ENCODE measurements at regions not wholly inside any gene's neighbourhood (a gene's known extent, or its start where the extent isn't known, plus 50 kb on each side); places are given as distances from the start of the nearest gene placed in this dataset.
A peak's percentile ranks its signal among the peaks of the same experiment; 100 is the strongest.
"Not testable (repeated sequence)": the region's sequence is repeated elsewhere in the genome, so short reads cannot be mapped to it uniquely, and the experiment has no call there.

- no peaks in the 10 kb centered on the region for H3K27me3 Mint-ChIP-seq
- H3K4me3 Mint-ChIP-seq, result no peak overlapping the region
- ATAC-seq, result no peak
- no peaks in the 10 kb centered on the region for H3K4me1 Mint-ChIP-seq
- peaks cover 0 to 7% of the 10 kb centered on the region in 2 donors for H3K9me3 Mint-ChIP-seq
- DNase-seq, result no peak
- no peak overlapping the region for H3K27ac Mint-ChIP-seq
Observed at GRCh38 chr2:223283329-223283728, 231.3 kb downstream of the KCNE4 start.

DNA sequence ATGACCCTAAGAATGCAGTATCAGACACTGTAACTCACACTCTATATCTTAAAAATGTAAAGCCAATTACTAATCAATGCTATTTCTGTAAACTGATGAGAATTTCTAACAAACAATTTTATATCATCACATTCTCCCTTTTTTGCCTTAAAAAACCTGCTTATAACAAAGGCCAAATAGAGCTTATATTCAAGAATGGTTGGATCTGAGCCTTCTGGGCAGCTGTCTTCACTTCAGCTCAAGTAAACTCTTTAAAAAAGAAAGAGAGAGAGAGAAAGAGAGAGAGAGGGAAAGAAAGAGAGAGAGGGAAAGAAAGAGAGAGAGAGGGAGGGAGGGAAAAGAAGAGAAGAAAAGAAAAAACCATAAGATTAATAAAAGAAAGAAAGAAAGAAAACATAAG is 231.8 kb downstream of the KCNE4 start:
- H3K9me3 Mint-ChIP-seq, result peaks cover 0 to 7% of the 10 kb centered on the region in 2 donors
- H3K27me3 Mint-ChIP-seq, result no peaks in the 10 kb centered on the region

GRCh38 chr2:223285370-223286265 is 233.6 kb downstream of the KCNE4 start:
- H3K4me3 Mint-ChIP-seq, result no peak overlapping the region
- H3K27me3 Mint-ChIP-seq, result no peaks in the 10 kb centered on the region
- H3K27ac Mint-ChIP-seq, result no peak overlapping the region
- no peaks in the 10 kb centered on the region for H3K4me1 Mint-ChIP-seq
- peak; percentile 35 for ATAC-seq
- peaks cover 0 to 7% of the 10 kb centered on the region in 2 donors for H3K9me3 Mint-ChIP-seq
- DNase-seq, result no peak

More for the DNA sequence above, 231.8 kb downstream of the KCNE4 start:
- DNase-seq, result no peak
- Mint-ChIP-seq H3K27ac (no peak overlapping the region), H3K4me1 (no peaks in the 10 kb centered on the region), H3K4me3 (no peak overlapping the region)
- no peak for ATAC-seq

DNA sequence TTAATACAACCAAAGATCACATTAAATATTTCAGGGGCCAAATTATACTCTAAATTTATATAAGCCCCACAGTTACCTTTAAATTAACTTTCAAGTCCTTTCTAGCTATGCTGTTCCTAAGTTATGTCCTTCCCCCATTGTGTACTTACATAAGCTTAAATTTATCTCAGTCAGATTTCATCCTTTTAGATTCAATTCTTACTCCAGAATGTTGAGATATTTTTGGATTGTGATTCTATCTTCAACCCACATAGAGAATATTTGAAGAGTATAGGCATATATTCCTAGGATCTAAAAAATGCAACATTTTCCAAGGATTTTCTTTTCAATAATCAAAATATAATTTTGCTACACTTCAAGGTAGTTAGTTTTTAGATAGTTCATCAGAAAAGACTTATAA is 242.8 kb downstream of the KCNE4 start:
- Mint-ChIP-seq H3K27me3 (no peaks in the 10 kb centered on the region), H3K4me3 (no peak overlapping the region), H3K4me1 (no peaks in the 10 kb centered on the region), H3K9me3 (peaks cover 0 to 4% of the 10 kb centered on the region in 2 donors), H3K27ac (peak overlapping the region in 1 of 2 donors; percentile 9)
- no peak for ATAC-seq
- DNase-seq, result no peak

DNA sequence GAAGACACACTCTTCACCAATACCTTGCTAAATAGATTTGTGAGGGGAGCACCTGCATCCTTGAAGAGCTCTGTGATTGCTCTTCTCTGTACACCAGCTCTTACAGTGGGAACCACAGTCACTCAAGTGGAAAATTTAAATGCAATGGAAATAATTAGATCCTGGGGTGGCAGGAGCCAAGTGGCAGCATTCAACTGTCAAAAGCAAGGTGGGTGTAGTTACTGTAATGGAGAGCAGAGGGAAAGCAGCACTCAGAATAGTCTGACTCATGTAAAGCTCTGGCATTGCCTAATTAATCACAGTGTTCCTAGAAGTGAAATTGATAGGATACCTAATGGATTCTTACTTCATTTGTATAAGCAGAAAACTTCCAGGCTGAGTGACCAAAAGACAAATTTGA is 245.8 kb downstream of the KCNE4 start:
- Mint-ChIP-seq H3K9me3 (peaks cover 0 to 3% of the 10 kb centered on the region in 2 donors), H3K27ac (no peak overlapping the region), H3K27me3 (no peaks in the 10 kb centered on the region), H3K4me3 (no peak overlapping the region), H3K4me1 (no peaks in the 10 kb centered on the region)
- ATAC-seq (no peak), DNase-seq (no peak)

- not testable (repeated sequence) for H3K9me3 Mint-ChIP-seq, H3K27me3 Mint-ChIP-seq, H3K4me1 Mint-ChIP-seq, H3K27ac Mint-ChIP-seq, ATAC-seq, DNase-seq, H3K4me3 Mint-ChIP-seq
Observed at GRCh38 chr2:223298329-223298728, 246.3 kb downstream of the KCNE4 start.

GRCh38 chr2:223300326-223300725 is 248.3 kb downstream of the KCNE4 start:
- no peaks in the 10 kb centered on the region for H3K9me3 Mint-ChIP-seq
- no peaks in the 10 kb centered on the region for H3K4me1 Mint-ChIP-seq
- H3K27me3 Mint-ChIP-seq, result no peaks in the 10 kb centered on the region
- no peak overlapping the region for H3K27ac Mint-ChIP-seq
- no peak for ATAC-seq
- H3K4me3 Mint-ChIP-seq, result no peak overlapping the region
- no peak for DNase-seq

GRCh38 chr2:223306371-223306770 is 254.4 kb downstream of the KCNE4 start:
- ATAC-seq (no peak), DNase-seq (no peak)
- Mint-ChIP-seq H3K4me3 (no peak overlapping the region), H3K9me3 (peaks cover 0 to 5% of the 10 kb centered on the region in 2 donors), H3K4me1 (no peaks in the 10 kb centered on the region), H3K27me3 (no peaks in the 10 kb centered on the region), H3K27ac (no peak overlapping the region)

GRCh38 chr2:223311889-223312680 is 260.1 kb downstream of the KCNE4 start:
- ATAC-seq, result no peak
- no peak for DNase-seq
- Mint-ChIP-seq H3K9me3 (no peaks in the 10 kb centered on the region), H3K4me3 (no peak overlapping the region), H3K4me1 (no peaks in the 10 kb centered on the region), H3K27me3 (no peaks in the 10 kb centered on the region), H3K27ac (no peak overlapping the region)

DNA sequence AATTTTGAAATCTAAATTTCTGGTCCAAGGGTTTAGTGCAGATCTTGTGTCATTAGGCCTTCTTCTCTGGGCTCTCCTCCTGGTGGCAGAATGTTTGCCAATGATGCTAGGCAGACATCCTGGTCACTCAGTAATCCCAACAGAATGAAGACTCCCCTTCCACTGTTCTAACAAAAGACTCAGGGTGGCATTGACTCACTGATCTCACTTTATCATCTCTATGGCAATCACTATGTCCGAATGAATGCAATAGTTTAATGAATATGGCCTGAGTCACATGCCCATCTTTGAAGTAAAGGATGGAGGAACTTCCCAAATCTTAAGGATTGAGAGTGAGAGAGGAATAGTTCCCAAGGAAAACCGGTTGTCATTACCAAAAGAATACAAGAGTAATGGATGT is 261.1 kb downstream of the KCNE4 start:
- no peak for ATAC-seq
- DNase-seq, result no peak
- H3K9me3 Mint-ChIP-seq, result no peaks in the 10 kb centered on the region
- H3K4me1 Mint-ChIP-seq, result no peaks in the 10 kb centered on the region
- no peak overlapping the region for H3K4me3 Mint-ChIP-seq
- no peaks in the 10 kb centered on the region for H3K27me3 Mint-ChIP-seq
- no peak overlapping the region for H3K27ac Mint-ChIP-seq

GRCh38 chr2:223314811-223315210 is 262.8 kb downstream of the KCNE4 start:
- H3K27ac Mint-ChIP-seq, result no peak overlapping the region
- H3K4me3 Mint-ChIP-seq, result no peak overlapping the region
- ATAC-seq (no peak), DNase-seq (no peak)
- H3K27me3 Mint-ChIP-seq, result no peaks in the 10 kb centered on the region
- no peaks in the 10 kb centered on the region for H3K4me1 Mint-ChIP-seq
- no peaks in the 10 kb centered on the region for H3K9me3 Mint-ChIP-seq

DNA sequence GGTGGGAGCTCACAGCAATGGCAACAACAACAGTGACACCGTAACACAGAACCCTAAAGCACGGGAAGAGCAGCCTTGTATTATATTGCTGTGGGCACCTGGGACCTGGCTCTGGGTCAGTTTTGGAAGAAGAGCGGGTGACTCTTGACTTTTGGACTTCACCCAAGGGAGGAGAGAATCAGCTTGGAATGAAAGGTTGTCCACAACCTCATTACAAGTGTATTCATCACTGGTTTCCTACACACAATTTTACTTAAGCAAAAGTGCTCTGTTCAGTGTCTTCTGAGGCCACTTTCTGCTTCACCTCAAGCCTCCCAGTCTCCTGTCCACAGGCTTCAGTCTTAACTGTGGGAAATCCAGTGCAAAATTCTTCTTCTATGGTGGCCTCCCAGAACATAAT is 263.8 kb downstream of the KCNE4 start:
- Mint-ChIP-seq H3K27ac (no peak overlapping the region), H3K4me1 (no peaks in the 10 kb centered on the region), H3K9me3 (no peaks in the 10 kb centered on the region), H3K4me3 (no peak overlapping the region), H3K27me3 (no peaks in the 10 kb centered on the region)
- no peak for ATAC-seq
- DNase-seq, result no peak

DNA sequence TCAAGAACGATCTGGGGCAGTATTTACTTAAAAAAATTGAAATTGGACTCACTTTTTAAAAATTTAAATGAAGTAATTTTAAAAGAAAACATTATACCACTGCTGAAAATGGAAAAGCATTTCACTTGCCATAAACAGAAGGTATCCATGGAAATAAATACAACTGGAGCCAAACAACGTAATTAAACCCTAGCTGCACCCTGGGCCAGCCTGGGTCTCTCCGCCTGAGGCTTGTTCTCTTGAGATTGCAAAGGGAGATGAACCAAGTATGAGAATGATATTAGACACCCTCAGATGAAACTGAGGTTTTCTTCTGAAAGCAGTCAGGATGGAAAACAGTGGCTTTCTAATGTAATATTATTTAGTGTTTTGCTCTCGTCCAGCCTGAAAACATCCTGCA is 264.4 kb downstream of the KCNE4 start:
- no peak for DNase-seq

GRCh38 chr2:223319601-223320000 is 267.6 kb downstream of the KCNE4 start:
- Mint-ChIP-seq H3K27me3 (no peaks in the 10 kb centered on the region), H3K9me3 (no peaks in the 10 kb centered on the region), H3K4me3 (no peak overlapping the region), H3K4me1 (no peaks in the 10 kb centered on the region), H3K27ac (no peak overlapping the region)
- DNase-seq (no peak), ATAC-seq (no peak)

More for the DNA sequence above, 264.4 kb downstream of the KCNE4 start:
- H3K4me3 Mint-ChIP-seq, result no peak overlapping the region
- H3K27me3 Mint-ChIP-seq, result no peaks in the 10 kb centered on the region
- H3K9me3 Mint-ChIP-seq, result no peaks in the 10 kb centered on the region
- no peaks in the 10 kb centered on the region for H3K4me1 Mint-ChIP-seq
- H3K27ac Mint-ChIP-seq, result no peak overlapping the region
- no peak for ATAC-seq

GRCh38 chr2:223324402-223324801 is 272.4 kb downstream of the KCNE4 start:
- H3K9me3 Mint-ChIP-seq, result no peaks in the 10 kb centered on the region
- no peak overlapping the region for H3K27ac Mint-ChIP-seq
- H3K4me3 Mint-ChIP-seq, result no peak overlapping the region
- DNase-seq, result no peak
- no peak for ATAC-seq
- H3K27me3 Mint-ChIP-seq, result no peaks in the 10 kb centered on the region
- no peaks in the 10 kb centered on the region for H3K4me1 Mint-ChIP-seq

- Mint-ChIP-seq H3K27me3 (peaks cover 8% of the 10 kb centered on the region), H3K9me3 (peaks cover 10% of the 10 kb centered on the region in 2 donors), H3K4me1 (no peaks in the 10 kb centered on the region), H3K4me3 (no peak overlapping the region), H3K27ac (no peak overlapping the region)
- ATAC-seq (no peak), DNase-seq (no peak)
Observed at GRCh38 chr2:223328578-223328977, 273.6 kb downstream of the SCG2 start.
